ENCODE measurements at regions not wholly inside any gene's neighbourhood (a gene's known extent, or its start where the extent isn't known, plus 50 kb on each side); places are given as distances from the start of the nearest gene placed in this dataset.
"Not testable (repeated sequence)": the region's sequence is repeated elsewhere in the genome, so short reads cannot be mapped to it uniquely, and the experiment has no call there.

- TF ChIP-seq CTCF (IDR thresholded peaks at IDR 0.05) (no peak), POLR2AphosphoS5 (IDR thresholded peaks at IDR 0.05; ENCODE audit: insufficient read depth in 1 of 2, low read depth in 1 of 2) (no peak), POLR2A (IDR thresholded peaks at IDR 0.05) (no peak)
- Histone ChIP-seq H3K36me3 (no peaks in the 10 kb centered on the region), H3K9me3 (no peaks in the 10 kb centered on the region), H3K27ac (no peak overlapping the region), H3K4me3 (no peak overlapping the region), H3K27me3 (no peaks in the 10 kb centered on the region), H3K4me1 (no peaks in the 10 kb centered on the region)
- intact Hi-C loops (cut with DNase I) = no loop called here
- DNase-seq (ENCODE audit: extremely low spot score in 2 of 2) = no peak
These were observed 495.4 kb downstream of the TMEM121 start for GRCh38 chr14:106021832-106022231.

- H3K4me3 ChIP-seq; H3K9me3 ChIP-seq; H3K4me1 ChIP-seq; H3K27me3 ChIP-seq; intact Hi-C loops (cut with DNase I); DNase-seq (ENCODE audit: extremely low spot score in 2 of 2); H3K36me3 ChIP-seq; H3K27ac ChIP-seq: not testable (repeated sequence)
These were observed 496.3 kb downstream of the TMEM121 start for GRCh38 chr14:106022648-106023047.

GRCh38 chr14:106023411-106023810 lies 497.0 kb downstream of the TMEM121 start:
- Histone ChIP-seq H3K9me3 (no peaks in the 10 kb centered on the region), H3K27me3 (no peaks in the 10 kb centered on the region), H3K4me1 (no peaks in the 10 kb centered on the region), H3K4me3 (no peak overlapping the region), H3K27ac (no peak overlapping the region), H3K36me3 (no peaks in the 10 kb centered on the region)
- DNase-seq (ENCODE audit: extremely low spot score in 2 of 2) = no peak
- intact Hi-C loops (cut with DNase I) = no loop called here
- TF ChIP-seq POLR2AphosphoS5 (IDR thresholded peaks at IDR 0.05; ENCODE audit: insufficient read depth in 1 of 2, low read depth in 1 of 2) (no peak), CTCF (IDR thresholded peaks at IDR 0.05) (no peak), POLR2A (IDR thresholded peaks at IDR 0.05) (no peak)

- Histone ChIP-seq H3K4me3 (no peak overlapping the region), H3K27me3 (no peaks in the 10 kb centered on the region), H3K36me3 (no peaks in the 10 kb centered on the region), H3K27ac (no peak overlapping the region), H3K9me3 (no peaks in the 10 kb centered on the region), H3K4me1 (no peaks in the 10 kb centered on the region)
- no peak for TF ChIP-seq POLR2A (IDR thresholded peaks at IDR 0.05)
- TF ChIP-seq CTCF (IDR thresholded peaks at IDR 0.05) = no peak
- no peak for TF ChIP-seq POLR2AphosphoS5 (IDR thresholded peaks at IDR 0.05; ENCODE audit: insufficient read depth in 1 of 2, low read depth in 1 of 2)
- intact Hi-C loops (cut with DNase I) = no loop called here
- no peak for DNase-seq (ENCODE audit: extremely low spot score in 2 of 2)
These were observed 498.7 kb downstream of the TMEM121 start for GRCh38 chr14:106024983-106025604.

- TF ChIP-seq POLR2AphosphoS5 (IDR thresholded peaks at IDR 0.05; ENCODE audit: insufficient read depth in 1 of 2, low read depth in 1 of 2) (no peak), POLR2A (IDR thresholded peaks at IDR 0.05) (no peak), CTCF (IDR thresholded peaks at IDR 0.05) (no peak)
- H3K9me3 ChIP-seq = no peaks in the 10 kb centered on the region
- H3K4me3 ChIP-seq = no peak overlapping the region
- H3K27ac ChIP-seq = no peak overlapping the region
- H3K4me1 ChIP-seq = no peaks in the 10 kb centered on the region
- no peaks in the 10 kb centered on the region for H3K36me3 ChIP-seq
- H3K27me3 ChIP-seq = no peaks in the 10 kb centered on the region
- DNase-seq (ENCODE audit: extremely low spot score in 2 of 2) = no peak
- intact Hi-C loops (cut with DNase I) = no loop called here
These were observed 499.6 kb downstream of the TMEM121 start for GRCh38 chr14:106026026-106026425.

- DNase-seq (ENCODE audit: extremely low spot score in 2 of 2); intact Hi-C loops (cut with DNase I): not testable (repeated sequence)
These were observed 501.4 kb downstream of the TMEM121 start for GRCh38 chr14:106027759-106028158.

More at GRCh38 chr14:106027759-106028158, 501.4 kb downstream of the TMEM121 start:
- H3K4me3 ChIP-seq, H3K9me3 ChIP-seq, H3K4me1 ChIP-seq, H3K27ac ChIP-seq, H3K27me3 ChIP-seq, H3K36me3 ChIP-seq: not testable (repeated sequence)
